OCI-M2 (cell line): ENCODE measurements at regions not wholly inside any gene's neighbourhood (a gene's known extent, or its start where the extent isn't known, plus 50 kb on each side); places are given as distances from the start of the nearest gene placed in this dataset.
"Not testable (repeated sequence)": the region's sequence is repeated elsewhere in the genome, so short reads cannot be mapped to it uniquely, and the experiment has no call there.

Experiments
- DNase-seq: peaks from one replicate; lab custom pipeline; 2025; ENCODE audit not compliant: unreplicated experiment; lab: John Stamatoyannopoulos, UW

DNA sequence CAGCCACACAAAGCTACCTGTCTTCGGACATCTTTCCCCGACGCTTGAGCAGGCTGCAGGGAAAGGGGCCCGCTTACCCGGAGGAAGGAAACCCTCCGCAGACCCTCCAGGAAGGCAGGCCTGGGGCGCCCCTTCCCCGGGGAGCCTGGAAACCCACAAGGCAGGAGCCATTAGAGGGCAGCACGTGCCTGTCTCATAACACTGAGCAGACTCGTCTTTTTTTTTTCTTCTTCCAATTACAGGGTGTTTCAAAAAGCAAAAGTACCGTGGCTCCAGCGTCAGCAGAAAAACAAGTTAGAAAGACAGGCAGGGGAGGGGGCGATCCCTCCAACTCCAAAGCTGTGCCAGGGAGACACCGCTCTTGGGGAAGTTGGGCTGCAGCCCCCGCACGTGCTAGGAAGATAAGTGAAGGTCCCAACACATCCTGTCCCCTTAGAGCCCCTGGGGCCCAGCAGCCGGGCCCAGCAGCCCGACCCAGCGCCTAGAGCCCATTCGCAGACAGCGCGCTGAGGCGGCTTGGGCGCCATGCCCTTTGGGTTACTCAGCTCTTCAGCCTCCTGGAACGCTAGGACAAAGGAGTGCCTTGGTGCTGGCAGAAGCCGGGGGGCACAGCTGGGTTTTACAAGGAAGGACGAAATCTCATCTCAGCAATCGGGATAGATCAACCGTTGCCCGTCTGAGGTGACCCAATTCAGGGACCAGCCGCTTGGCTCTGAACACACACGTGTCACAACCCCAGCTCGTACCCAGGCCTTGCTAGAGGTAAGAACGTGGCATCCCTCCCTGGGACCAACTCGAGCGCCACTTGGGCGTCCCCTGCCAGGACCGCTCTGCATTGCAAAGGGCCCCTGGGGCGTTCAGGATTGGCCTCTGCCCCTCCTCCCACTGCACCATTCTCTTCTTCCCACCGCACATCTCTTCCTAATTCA, 136.3 kb downstream of the LY86 start:
- no peak for DNase-seq

GRCh38 chr6:6725468-6726209, 137.1 kb downstream of the LY86 start:
- no peak for DNase-seq

DNA sequence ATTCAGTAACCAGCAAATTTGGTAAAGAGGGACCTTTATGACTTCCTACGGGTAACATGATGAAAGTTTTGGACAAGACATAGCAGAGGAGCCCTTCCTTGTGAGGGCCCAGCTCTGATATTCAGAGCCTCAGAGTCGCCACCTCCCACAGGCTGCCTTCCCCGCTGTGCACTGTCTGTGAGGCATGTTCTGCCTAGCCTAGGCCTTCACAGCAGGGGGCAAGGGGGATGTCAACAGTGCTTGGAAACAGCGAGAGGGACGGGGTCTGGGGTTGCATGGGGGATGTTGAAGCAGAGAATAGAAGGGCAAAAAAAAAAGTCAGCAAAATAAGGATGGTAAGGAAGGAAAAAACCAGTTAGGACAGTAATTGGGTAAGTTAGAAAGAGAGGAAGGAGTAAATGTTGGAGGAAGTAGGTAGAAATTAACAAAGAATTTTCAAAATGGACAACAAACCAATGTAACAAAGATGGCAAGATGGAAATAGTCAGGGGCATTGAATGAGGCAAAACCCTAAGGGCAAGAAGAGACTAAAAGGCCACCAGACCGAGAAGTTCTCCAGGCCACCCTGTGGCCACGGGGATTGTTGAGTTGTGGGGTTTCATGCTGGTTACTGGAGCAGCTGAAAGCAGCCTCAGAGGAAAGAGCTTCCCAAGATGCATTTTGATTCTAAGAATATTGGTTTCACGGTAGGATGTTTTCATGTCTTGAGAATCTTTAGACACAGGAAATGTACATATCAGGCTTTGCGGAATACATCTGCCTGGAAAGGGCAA, 139.8 kb downstream of the LY86 start:
- no peak for DNase-seq

GRCh38 chr6:6729971-6730370, 141.5 kb downstream of the LY86 start:
- DNase-seq: no peak

DNA sequence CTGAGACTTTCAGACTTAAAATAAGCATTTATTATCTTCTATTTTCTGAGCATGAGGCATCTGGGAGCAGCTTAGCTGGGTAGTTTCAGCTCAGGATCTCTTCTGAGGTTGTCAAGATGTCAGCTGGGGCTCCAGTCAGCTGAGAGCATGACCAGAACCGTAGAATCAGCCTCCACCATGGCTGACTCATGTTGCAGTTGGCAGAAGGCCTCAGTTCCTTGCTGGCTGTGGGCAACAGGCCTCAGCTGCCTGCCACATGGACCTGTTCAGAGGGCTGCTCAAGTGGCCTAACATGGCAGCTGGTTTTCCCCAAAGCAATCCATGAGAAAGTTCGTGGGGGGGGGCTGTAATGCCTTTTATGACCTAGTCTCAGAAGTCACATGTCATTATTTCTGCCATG, 142.3 kb downstream of the LY86 start:
- DNase-seq: no peak

- DNase-seq: no peak
Observed at GRCh38 chr6:6734479-6735465, 146.3 kb downstream of the LY86 start.

GRCh38 chr6:6736791-6737654, 148.5 kb downstream of the LY86 start:
- no peak for DNase-seq

GRCh38 chr6:6737671-6738070, 149.2 kb downstream of the LY86 start:
- no peak for DNase-seq

- DNase-seq: no peak
Observed at GRCh38 chr6:6738108-6738507, 149.6 kb downstream of the LY86 start.

DNA sequence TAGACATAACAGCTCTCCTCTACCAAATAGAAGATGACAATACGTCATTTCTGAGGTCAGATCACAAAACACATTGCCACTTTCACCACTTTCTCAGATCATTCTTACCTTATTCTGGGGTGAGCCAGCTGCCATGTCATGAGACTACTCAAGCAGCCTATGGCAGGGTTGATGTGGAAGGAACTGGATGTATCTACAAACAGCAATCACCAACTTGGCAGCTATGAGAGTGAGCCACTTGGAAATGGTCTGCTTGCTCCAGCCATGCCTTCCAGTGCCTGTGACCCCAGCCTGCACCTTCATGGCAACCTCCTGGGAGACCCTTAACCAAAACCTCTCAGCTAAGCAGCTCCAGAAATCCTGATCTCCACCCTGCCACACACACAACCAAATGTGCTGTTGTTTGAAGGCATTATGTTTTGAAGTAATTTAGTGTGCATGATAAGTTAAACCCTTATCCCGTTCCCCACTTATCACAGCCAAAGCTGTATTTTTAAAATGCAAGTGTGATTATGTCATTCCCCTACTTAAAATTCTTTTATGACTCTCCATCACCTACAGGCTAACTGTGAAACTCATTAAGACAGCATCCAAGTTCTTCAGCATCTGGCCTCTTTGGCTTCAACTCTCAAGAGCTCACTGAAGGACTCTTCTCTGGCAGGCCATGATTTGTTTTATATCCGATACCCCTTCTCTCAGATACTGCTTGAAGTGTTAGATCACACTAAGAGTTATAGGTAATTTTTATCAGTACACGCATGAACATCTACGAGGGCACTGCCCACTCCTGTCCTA, 150.6 kb downstream of the LY86 start:
- no peak for DNase-seq

- no peak for DNase-seq
Observed at GRCh38 chr6:6740595-6740994, 152.1 kb downstream of the LY86 start.

GRCh38 chr6:6741264-6741663, 152.7 kb downstream of the LY86 start:
- DNase-seq: no peak

DNA sequence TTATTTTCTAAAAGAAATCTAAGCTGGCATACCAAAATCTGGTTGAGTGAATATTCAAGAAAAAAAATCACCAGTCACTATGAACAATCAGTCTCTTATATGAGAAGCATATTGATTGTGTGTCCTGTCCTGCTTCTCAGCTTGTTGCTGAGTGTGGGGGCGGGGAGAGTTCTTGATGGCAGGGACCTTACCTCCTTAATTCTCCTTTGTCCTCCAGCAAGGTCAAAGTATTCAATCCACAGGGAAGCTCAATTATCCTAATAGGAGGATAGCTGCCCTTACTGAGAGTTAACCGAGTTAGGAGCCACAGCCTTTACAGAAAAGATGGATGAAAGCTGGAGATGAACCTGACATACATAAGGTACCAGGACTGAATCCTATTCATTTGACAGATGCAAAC, 154.0 kb downstream of the LY86 start:
- DNase-seq: no peak

DNA sequence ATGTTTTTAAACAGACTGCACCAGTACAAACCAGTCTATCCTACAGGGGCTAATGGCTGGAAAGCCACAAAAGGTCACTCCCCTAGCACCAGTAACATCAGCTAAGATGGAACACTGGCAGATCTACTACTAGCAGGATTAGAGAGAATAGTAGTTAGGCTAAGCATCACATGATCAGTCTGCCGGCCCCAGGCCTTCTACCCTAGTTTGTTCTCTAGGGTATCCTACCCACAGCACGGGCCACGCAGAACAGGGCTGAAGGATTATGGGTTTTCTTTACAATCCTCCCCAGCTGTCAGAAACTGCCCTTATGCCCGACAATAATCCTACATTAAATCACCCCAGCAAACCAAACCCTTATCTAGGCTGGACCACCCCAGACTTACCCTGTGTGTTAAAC, 156.0 kb downstream of the LY86 start:
- no peak for DNase-seq

DNA sequence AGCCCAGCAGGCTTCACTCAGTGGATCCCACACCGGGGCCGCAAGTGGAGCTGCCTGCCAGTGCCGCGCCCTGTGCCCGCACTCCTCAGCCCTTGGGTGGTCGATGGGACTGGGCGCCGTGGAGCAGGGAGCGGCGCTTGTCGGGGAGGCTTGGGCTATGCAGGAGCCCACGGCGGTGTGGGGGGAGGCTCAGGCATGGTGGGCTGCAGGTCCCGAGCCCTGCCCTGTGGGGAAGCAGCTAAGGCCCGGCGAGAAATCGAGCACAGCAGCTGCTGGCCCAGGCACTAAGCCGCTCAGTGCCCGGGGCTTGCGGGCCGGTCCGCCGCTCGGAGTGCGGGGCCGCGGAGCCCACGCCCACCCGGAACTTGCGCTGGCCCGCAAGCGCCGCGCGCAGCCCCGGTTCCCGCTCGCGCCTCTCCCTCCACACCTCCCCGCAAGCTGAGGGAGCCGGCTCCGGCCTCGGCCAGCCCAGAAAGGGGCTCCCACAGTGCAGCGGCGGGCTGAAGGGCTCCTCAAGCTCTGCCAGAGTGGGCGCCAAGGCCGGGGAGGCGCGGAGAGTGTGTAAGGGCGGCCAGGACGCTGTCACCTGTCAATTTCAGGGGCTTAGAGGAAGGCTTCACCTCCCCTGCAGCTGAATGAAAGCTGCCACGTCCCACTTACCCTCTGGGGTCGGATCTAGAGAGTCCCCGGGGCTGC, 157.3 kb downstream of the LY86 start:
- DNase-seq: not testable (repeated sequence)

GRCh38 chr6:6746333-6746969, 157.9 kb downstream of the LY86 start:
- DNase-seq: no peak

DNA sequence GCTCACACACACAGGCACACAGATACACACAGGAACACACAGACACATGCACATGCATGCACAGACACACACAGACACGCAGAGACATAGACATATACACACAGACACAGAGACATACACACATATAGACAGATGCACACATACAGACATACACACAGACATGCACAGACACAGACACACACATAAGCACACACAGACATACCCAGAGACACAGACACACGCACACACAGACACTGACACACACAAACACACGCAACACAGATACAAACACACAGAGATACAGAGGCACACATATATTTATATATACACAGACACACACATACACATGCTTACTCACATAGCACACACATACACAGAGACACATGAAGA, 158.4 kb downstream of the LY86 start:
- DNase-seq: no peak

DNA sequence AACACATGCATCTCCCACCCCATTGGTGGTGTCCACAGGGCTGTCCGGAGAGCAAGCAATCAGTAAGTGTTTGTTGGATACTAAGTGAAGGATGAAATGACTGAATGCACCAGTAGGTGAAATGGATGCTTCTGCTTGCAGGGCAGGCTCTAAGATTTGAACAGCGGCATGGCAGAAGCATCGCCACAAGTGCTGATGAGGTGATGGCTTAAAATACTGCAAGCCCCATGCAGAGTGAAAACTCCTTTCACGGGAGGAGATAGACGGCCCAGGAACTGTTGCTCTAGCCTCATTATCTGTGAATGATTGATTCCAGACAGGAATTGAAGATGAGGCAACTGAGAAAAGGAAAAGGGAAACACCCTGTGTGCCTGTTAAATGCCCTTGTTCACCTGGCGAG, 158.9 kb downstream of the LY86 start:
- DNase-seq: no peak
